ENCODE measurements at regions not wholly inside any gene's neighbourhood (a gene's known extent, or its start where the extent isn't known, plus 50 kb on each side); places are given as distances from the start of the nearest gene placed in this dataset.

DNA sequence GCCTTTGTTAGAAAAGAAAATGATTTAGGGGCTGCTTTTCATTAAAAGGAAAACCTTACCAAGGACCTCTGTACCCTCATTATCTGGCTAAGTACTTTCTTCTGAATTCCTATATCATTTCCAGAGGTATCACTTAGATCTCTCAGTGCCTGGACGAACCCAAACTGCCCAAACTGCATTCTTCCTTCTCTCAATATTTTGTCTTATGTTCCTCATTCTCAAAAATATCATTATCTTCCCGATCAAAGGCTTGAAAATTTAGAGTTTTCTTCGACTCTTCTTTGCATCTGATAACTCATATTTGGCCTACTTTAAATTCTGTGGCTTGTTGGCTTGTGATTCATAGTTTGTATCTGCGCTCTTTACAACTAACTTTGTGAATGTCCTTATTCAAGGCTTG is 136.7 kb upstream of the TAF11L2 start (continued):
- TF ChIP-seq, protein P1, sequence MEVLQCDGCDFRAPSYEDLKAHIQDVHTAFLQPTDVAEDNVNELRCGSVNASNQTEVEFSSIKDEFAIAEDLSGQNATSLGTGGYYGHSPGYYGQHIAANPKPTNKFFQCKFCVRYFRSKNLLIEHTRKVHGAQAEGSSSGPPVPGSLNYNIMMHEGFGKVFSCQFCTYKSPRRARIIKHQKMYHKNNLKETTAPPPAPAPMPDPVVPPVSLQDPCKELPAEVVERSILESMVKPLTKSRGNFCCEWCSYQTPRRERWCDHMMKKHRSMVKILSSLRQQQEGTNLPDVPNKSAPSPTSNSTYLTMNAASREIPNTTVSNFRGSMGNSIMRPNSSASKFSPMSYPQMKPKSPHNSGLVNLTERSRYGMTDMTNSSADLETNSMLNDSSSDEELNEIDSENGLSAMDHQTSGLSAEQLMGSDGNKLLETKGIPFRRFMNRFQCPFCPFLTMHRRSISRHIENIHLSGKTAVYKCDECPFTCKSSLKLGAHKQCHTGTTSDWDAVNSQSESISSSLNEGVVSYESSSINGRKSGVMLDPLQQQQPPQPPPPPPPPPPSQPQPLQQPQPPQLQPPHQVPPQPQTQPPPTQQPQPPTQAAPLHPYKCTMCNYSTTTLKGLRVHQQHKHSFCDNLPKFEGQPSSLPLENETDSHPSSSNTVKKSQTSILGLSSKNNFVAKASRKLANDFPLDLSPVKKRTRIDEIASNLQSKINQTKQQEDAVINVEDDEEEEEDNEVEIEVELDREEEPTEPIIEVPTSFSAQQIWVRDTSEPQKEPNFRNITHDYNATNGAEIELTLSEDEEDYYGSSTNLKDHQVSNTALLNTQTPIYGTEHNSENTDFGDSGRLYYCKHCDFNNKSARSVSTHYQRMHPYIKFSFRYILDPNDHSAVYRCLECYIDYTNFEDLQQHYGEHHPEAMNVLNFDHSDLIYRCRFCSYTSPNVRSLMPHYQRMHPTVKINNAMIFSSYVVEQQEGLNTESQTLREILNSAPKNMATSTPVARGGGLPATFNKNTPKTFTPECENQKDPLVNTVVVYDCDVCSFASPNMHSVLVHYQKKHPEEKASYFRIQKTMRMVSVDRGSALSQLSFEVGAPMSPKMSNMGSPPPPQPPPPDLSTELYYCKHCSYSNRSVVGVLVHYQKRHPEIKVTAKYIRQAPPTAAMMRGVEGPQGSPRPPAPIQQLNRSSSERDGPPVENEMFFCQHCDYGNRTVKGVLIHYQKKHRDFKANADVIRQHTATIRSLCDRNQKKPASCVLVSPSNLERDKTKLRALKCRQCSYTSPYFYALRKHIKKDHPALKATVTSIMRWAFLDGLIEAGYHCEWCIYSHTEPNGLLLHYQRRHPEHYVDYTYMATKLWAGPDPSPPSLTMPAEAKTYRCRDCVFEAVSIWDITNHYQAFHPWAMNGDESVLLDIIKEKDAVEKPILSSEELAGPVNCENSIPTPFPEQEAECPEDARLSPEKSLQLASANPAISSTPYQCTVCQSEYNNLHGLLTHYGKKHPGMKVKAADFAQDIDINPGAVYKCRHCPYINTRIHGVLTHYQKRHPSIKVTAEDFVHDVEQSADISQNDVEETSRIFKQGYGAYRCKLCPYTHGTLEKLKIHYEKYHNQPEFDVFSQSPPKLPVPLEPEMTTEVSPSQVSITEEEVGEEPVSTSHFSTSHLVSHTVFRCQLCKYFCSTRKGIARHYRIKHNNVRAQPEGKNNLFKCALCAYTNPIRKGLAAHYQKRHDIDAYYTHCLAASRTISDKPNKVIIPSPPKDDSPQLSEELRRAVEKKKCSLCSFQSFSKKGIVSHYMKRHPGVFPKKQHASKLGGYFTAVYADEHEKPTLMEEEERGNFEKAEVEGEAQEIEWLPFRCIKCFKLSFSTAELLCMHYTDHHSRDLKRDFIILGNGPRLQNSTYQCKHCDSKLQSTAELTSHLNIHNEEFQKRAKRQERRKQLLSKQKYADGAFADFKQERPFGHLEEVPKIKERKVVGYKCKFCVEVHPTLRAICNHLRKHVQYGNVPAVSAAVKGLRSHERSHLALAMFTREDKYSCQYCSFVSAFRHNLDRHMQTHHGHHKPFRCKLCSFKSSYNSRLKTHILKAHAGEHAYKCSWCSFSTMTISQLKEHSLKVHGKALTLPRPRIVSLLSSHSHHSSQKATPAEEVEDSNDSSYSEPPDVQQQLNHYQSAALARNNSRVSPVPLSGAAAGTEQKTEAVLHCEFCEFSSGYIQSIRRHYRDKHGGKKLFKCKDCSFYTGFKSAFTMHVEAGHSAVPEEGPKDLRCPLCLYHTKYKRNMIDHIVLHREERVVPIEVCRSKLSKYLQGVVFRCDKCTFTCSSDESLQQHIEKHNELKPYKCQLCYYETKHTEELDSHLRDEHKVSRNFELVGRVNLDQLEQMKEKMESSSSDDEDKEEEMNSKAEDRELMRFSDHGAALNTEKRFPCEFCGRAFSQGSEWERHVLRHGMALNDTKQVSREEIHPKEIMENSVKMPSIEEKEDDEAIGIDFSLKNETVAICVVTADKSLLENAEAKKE (CRISPR knock-in tag; IDR thresholded peaks at IDR 0.05): no peak
- TF ChIP-seq, protein P2, sequence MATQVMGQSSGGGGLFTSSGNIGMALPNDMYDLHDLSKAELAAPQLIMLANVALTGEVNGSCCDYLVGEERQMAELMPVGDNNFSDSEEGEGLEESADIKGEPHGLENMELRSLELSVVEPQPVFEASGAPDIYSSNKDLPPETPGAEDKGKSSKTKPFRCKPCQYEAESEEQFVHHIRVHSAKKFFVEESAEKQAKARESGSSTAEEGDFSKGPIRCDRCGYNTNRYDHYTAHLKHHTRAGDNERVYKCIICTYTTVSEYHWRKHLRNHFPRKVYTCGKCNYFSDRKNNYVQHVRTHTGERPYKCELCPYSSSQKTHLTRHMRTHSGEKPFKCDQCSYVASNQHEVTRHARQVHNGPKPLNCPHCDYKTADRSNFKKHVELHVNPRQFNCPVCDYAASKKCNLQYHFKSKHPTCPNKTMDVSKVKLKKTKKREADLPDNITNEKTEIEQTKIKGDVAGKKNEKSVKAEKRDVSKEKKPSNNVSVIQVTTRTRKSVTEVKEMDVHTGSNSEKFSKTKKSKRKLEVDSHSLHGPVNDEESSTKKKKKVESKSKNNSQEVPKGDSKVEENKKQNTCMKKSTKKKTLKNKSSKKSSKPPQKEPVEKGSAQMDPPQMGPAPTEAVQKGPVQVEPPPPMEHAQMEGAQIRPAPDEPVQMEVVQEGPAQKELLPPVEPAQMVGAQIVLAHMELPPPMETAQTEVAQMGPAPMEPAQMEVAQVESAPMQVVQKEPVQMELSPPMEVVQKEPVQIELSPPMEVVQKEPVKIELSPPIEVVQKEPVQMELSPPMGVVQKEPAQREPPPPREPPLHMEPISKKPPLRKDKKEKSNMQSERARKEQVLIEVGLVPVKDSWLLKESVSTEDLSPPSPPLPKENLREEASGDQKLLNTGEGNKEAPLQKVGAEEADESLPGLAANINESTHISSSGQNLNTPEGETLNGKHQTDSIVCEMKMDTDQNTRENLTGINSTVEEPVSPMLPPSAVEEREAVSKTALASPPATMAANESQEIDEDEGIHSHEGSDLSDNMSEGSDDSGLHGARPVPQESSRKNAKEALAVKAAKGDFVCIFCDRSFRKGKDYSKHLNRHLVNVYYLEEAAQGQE (IDR thresholded peaks at IDR 0.05; ENCODE audit: unreplicated experiment): no peak
- TF ChIP-seq, protein P3, sequence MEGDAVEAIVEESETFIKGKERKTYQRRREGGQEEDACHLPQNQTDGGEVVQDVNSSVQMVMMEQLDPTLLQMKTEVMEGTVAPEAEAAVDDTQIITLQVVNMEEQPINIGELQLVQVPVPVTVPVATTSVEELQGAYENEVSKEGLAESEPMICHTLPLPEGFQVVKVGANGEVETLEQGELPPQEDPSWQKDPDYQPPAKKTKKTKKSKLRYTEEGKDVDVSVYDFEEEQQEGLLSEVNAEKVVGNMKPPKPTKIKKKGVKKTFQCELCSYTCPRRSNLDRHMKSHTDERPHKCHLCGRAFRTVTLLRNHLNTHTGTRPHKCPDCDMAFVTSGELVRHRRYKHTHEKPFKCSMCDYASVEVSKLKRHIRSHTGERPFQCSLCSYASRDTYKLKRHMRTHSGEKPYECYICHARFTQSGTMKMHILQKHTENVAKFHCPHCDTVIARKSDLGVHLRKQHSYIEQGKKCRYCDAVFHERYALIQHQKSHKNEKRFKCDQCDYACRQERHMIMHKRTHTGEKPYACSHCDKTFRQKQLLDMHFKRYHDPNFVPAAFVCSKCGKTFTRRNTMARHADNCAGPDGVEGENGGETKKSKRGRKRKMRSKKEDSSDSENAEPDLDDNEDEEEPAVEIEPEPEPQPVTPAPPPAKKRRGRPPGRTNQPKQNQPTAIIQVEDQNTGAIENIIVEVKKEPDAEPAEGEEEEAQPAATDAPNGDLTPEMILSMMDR (conservative IDR thresholded peaks at IDR 0.05; ENCODE audit: low read depth in 2 of 2): no peak
- TF ChIP-seq ZNF114 (CRISPR knock-in tag; IDR thresholded peaks at IDR 0.05) (no peak), CREB1 (CRISPR knock-in tag; IDR thresholded peaks at IDR 0.05; ENCODE audit: low read depth) (no peak), JUNB (IDR thresholded peaks at IDR 0.05; ENCODE audit: unreplicated experiment) (no peak), STAT1 (IDR thresholded peaks at IDR 0.05; ENCODE audit: unreplicated experiment) (no peak), ZNF331 (CRISPR knock-in tag; IDR thresholded peaks at IDR 0.05; ENCODE audit: low read depth) (no peak), POLR2AphosphoS5 (IDR thresholded peaks at IDR 0.05; ENCODE audit: low read depth) (no peak), EZH2phosphoT487 (IDR thresholded peaks at IDR 0.05; ENCODE audit: unreplicated experiment) (no peak)

Measured in GM23338 (cell line).